HUDEP-2 (cell line): ENCODE measurements at regions not wholly inside any gene's neighbourhood (a gene's known extent, or its start where the extent isn't known, plus 50 kb on each side); places are given as distances from the start of the nearest gene placed in this dataset.
A peak's percentile ranks its signal among the peaks of the same experiment; 100 is the strongest.

Experiments
- DNase-seq, 76 experiments: peaks; one replicate each; lab custom pipeline; 2025; ENCODE audit not compliant: unreplicated experiment in 76 of 76; lab: John Stamatoyannopoulos, UW

- DNase-seq, result no peak
Measured at GRCh38 chr1:81233591-81233990, 567.1 kb upstream of the ADGRL2 start.

DNA sequence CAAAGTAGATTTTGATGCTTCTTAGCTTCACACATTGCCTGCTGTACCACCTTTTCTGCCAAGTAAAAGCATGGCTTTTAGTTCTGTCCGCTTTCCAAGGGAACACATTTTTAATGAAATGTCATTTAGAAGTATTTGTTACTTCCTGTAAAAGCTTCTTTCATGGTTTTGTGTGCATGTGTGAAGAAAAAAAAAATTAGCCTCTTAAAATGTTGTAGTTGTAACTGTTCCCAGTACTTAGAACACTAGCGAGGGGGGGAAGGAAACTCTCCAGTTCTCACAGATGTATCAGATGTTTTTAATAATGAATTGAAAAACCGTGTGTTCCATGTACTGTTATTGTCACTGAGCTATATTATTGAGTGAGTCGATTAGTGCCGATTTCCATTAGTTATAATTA lies 568.3 kb upstream of the ADGRL2 start:
- no peak for DNase-seq

- no peak for DNase-seq
Measured at GRCh38 chr1:81231729-81232038, 569.0 kb upstream of the ADGRL2 start.

GRCh38 chr1:81230983-81231728 lies 569.6 kb upstream of the ADGRL2 start:
- no peak for DNase-seq

- DNase-seq, result peak in 10 of 76 experiments; percentile 1 to 61 (median 12)
Measured at GRCh38 chr1:81228926-81229325, 571.8 kb upstream of the ADGRL2 start.

DNA sequence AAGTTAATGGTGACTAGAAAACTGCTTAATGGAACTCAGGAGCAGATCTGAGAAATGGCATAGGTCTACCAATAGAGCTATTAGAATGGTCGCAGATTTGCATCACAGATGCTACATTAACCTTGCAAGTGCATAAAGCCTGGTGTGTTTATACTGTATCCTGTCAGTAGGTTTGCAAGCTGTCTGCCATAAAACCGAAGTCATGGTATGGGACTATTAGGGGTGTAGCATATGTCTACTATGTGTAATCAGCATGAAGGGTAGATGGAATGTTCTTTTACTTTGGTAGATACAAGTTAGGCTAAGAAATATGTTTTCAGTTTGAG lies 574.2 kb upstream of the ADGRL2 start:
- no peak for DNase-seq

- no peak for DNase-seq
Measured at GRCh38 chr1:81225789-81226602, 574.7 kb upstream of the ADGRL2 start.

DNA sequence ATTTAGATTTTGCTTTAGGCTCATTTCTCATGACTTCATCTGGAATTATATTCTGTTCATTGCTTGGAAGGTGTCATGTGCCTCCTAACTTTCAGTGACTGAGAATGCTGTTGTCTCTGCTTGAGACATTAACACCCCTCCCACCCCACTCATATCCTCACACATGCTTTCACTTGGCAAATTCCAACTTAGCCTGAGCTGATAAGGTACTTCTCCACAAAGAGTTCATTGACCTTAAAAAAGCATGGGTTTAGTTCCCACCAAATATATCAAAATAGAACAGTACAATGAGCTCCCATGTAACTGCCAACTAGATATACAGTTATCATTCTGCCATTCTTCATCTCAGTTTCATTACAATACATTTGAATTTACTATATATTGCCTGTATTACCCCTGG lies 576.5 kb upstream of the ADGRL2 start:
- peak in 1 of 76 experiments; percentile 1 for DNase-seq

- DNase-seq, result no peak
Measured at GRCh38 chr1:81221564-81221963, 579.2 kb upstream of the ADGRL2 start.

GRCh38 chr1:81220614-81221071 lies 580.1 kb upstream of the ADGRL2 start:
- no peak for DNase-seq

DNA sequence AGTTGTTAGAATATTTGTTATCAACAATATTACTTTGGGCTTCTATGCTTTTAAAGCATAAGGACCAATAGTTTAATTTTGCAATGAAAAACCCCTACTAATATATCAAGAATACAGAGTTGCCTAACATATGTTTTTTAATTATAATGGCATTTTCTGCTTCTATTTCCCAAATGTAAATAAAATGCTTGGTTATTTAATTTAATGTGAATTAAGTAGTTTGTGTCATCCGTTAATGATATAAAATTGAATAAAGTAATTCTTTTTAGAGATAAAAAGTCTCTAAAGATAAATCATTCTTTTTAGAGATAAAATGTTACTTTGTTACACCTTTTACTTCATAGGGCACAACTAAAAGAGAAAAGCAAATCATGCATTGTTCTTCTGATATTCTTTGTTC lies 583.7 kb upstream of the ADGRL2 start:
- DNase-seq, result no peak

GRCh38 chr1:81213279-81213678 lies 587.5 kb upstream of the ADGRL2 start:
- DNase-seq, result no peak

- no peak for DNase-seq
Measured at GRCh38 chr1:81209461-81209860, 591.3 kb upstream of the ADGRL2 start.

GRCh38 chr1:81208441-81208840 lies 592.3 kb upstream of the ADGRL2 start:
- no peak for DNase-seq

- DNase-seq, result no peak
Measured at GRCh38 chr1:81205956-81206355, 594.8 kb upstream of the ADGRL2 start.

DNA sequence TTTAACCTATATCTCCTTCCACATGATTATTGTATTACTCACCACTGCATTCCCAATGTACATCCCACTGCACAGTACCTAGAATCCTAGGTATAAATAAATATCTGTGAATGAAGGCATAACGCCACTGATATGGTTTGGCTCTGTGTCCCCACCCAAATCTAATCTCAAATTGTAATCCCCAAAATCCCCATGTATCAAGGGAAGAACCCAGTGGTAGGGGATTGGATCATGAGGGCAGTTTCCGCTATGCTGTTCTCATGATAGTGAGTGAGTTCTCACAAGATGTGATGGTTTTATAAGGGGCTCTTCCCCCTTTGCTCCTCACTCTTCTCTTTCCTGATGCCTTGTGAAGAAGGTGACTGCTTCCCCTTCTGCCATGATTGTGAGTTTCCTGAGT lies 599.0 kb upstream of the ADGRL2 start:
- DNase-seq, result no peak

DNA sequence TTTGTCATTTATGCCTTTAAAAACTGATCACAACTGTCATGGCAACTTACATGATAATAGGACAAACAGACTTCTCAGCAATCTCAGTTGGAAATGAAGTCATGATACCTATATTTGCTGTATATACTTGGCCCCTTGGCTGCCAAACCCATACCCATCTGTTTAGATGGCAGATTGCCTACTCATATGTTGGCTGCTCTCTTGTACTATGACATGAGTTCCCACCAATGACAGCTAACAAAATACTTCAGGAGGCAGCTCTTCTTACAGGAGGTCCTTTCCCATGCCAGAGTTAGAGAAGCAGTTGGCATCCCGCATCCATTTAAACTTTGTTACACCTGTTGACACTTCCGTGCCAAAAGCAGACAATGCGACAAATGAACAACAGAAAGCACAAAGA lies 603.1 kb upstream of the ADGRL2 start:
- DNase-seq, result no peak

- no peak for DNase-seq
Measured at GRCh38 chr1:81192647-81193642, 607.8 kb upstream of the ADGRL2 start.

GRCh38 chr1:81190003-81190402 lies 610.7 kb upstream of the ADGRL2 start:
- DNase-seq, result no peak

DNA sequence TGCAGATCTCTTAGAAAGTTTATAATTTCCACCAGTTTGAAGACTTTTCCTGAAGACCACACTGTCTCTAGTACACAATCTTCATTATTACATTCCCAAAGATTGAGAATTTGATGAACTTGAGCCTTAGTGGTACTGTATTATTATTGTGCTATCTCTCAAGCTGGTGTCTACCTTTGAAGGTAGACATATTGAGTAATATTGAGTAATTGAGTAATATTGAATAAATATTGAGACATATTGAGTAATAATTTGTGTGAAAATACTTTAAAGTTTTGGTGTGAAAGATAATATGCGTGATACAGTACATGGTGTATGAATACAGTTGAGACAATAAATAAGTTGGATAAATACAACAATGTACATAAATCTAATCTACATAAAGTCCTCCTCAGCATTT lies 613.1 kb upstream of the ADGRL2 start:
- no peak for DNase-seq

DNA sequence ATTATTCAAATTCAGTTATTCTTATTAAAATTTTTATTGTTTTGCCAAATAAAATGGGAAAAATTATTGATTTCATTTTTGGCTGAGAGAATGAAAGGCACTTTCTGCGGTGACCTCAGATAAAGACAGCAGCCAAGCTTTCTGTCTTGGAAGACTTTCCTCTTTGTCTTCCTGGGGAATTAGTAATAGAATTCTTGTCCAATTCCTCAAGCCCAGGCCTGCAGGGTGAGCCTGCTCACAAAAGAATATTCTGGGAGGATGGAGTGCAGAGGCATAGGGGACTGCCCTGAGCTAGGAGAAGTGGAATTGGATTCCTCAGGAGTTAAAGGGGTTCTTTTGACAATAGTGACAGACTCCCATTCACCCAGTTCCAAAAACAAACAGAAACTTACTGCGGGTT lies 614.5 kb upstream of the ADGRL2 start:
- no peak for DNase-seq
